ENCODE measurements at regions not wholly inside any gene's neighbourhood (a gene's known extent, or its start where the extent isn't known, plus 50 kb on each side); places are given as distances from the start of the nearest gene placed in this dataset.

GRCh38 chr11:104523611-104524010 lies 359.7 kb upstream of the PDGFD start:
- 71 to 88% (median 82%) methylated on average over 1 of the region's 1 CpG for whole genome bisulfite sequencing, 5 donors

DNA sequence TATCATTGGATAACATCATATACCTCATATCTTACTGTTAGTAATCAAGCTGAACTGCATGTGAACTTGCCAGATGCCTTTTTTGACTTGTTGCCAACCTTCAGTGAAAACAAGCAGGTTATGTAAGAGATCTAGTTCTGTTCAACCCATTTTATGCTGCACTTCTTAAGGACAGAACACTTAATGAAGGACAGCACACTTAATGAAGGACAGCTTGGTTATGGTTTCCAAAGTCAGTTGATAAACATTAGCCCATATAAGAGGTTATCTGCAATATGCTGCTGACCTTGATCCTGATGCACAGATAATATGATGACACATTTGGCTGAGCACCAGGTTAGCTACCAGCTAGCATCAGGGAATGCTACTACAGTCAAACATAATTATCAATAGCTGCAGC lies 358.7 kb upstream of the PDGFD start:
- Histone ChIP-seq H3K36me3 (no peaks in the 10 kb centered on the region), H3K9me3 (no peaks in the 10 kb centered on the region), H3K4me3 (no peak overlapping the region), H3K27me3 (no peaks in the 10 kb centered on the region), H3K4me1 (peaks cover 0 to 7% (median 4%) of the 10 kb centered on the region in 4 donors), H3K27ac (no peak overlapping the region)
- peak in 1 of 2 donors; percentile 59 for DNase-seq
- TF ChIP-seq POLR2A (IDR thresholded peaks at IDR 0.05) (no peak), POLR2AphosphoS5 (IDR thresholded peaks at IDR 0.05) (no peak), CTCF (IDR thresholded peaks at IDR 0.05) (no peak), EP300 (IDR thresholded peaks at IDR 0.05) (no peak)
- intact Hi-C loops (cut with DNase I; ENCODE audit: low total_unique reads) = no loop called here

More at GRCh38 chr11:104523611-104524010, 359.7 kb upstream of the PDGFD start:
- DNase-seq = no peak
- H3K4me3 ChIP-seq = no peak overlapping the region
- no peaks in the 10 kb centered on the region for H3K36me3 ChIP-seq
- no peaks in the 10 kb centered on the region for H3K9me3 ChIP-seq
- TF ChIP-seq POLR2AphosphoS5 (IDR thresholded peaks at IDR 0.05) = no peak
- TF ChIP-seq POLR2A (IDR thresholded peaks at IDR 0.05) = no peak
- H3K4me1 ChIP-seq = peaks cover 0 to 7% (median 4%) of the 10 kb centered on the region in 4 donors
- no peaks in the 10 kb centered on the region for H3K27me3 ChIP-seq
- intact Hi-C loops (cut with DNase I; ENCODE audit: low total_unique reads) = no loop called here
- no peak overlapping the region for H3K27ac ChIP-seq

- DNase-seq = no peak
- intact Hi-C loops (cut with DNase I; ENCODE audit: low total_unique reads) = no loop called here
- TF ChIP-seq EP300 (IDR thresholded peaks at IDR 0.05) (no peak), POLR2A (IDR thresholded peaks at IDR 0.05) (no peak), CTCF (IDR thresholded peaks at IDR 0.05) (no peak), POLR2AphosphoS5 (IDR thresholded peaks at IDR 0.05) (no peak)
Observed at GRCh38 chr11:104522123-104522522, 358.2 kb upstream of the PDGFD start.

GRCh38 chr11:104510169-104510568 lies 346.2 kb upstream of the PDGFD start:
- DNase-seq = no peak
- H3K4me3 ChIP-seq = no peak overlapping the region
- H3K9me3 ChIP-seq = no peaks in the 10 kb centered on the region
- no peak overlapping the region for H3K27ac ChIP-seq
- H3K4me1 ChIP-seq = peaks cover 0 to 6% (median 2%) of the 10 kb centered on the region in 4 donors
- 32 to 52% (median 44%) methylated on average over 2 of the region's 2 CpGs for WGBS, 5 donors
- H3K27me3 ChIP-seq = no peaks in the 10 kb centered on the region
- TF ChIP-seq POLR2AphosphoS5 (IDR thresholded peaks at IDR 0.05) (no peak), POLR2A (IDR thresholded peaks at IDR 0.05) (no peak), CTCF (IDR thresholded peaks at IDR 0.05) (no peak), EP300 (IDR thresholded peaks at IDR 0.05) (no peak)
- intact Hi-C loops (cut with DNase I; ENCODE audit: low total_unique reads) = no loop called here
- H3K36me3 ChIP-seq = no peaks in the 10 kb centered on the region

More at GRCh38 chr11:104522123-104522522, 358.2 kb upstream of the PDGFD start:
- Histone ChIP-seq H3K27me3 (no peaks in the 10 kb centered on the region), H3K9me3 (no peaks in the 10 kb centered on the region), H3K36me3 (no peaks in the 10 kb centered on the region), H3K4me1 (peaks cover 0 to 7% (median 4%) of the 10 kb centered on the region in 4 donors), H3K4me3 (no peak overlapping the region), H3K27ac (no peak overlapping the region)
- WGBS, 5 donors = 78 to 87% (median 83%) methylated on average over 2 of the region's 2 CpGs

GRCh38 chr11:104490182-104490581 lies 326.2 kb upstream of the PDGFD start:
- Histone ChIP-seq H3K27me3 (no peaks in the 10 kb centered on the region), H3K4me3 (no peak overlapping the region), H3K27ac (no peak overlapping the region), H3K4me1 (no peaks in the 10 kb centered on the region), H3K9me3 (peaks cover 9 to 55% (median 32%) of the 10 kb centered on the region in 4 donors), H3K36me3 (no peaks in the 10 kb centered on the region)
- no peak for DNase-seq
- TF ChIP-seq EP300 (IDR thresholded peaks at IDR 0.05) (no peak), POLR2AphosphoS5 (IDR thresholded peaks at IDR 0.05) (no peak), POLR2A (IDR thresholded peaks at IDR 0.05) (no peak), CTCF (IDR thresholded peaks at IDR 0.05) (no peak)
- 84 to 92% (median 85%) methylated on average over 4 to 6 of the region's 6 CpGs for WGBS, 5 donors
- intact Hi-C loops (cut with DNase I; ENCODE audit: low total_unique reads) = no loop called here

All from stomach (tissue), 8 donors.